Memory B cell (primary cell): ENCODE measurements at regions not wholly inside any gene's neighbourhood (a gene's known extent, or its start where the extent isn't known, plus 50 kb on each side); places are given as distances from the start of the nearest gene placed in this dataset.

Experiments
- ATAC-seq: fragments of 150-1000 bp; cut with Tn5 transposase; 2 replicates; pipeline ENCODE4 v1.10.0; 2021; ENCODE audit warnings: low read depth, mild to moderate bottlenecking, moderate library complexity
- DNase-seq, 2 donors: peaks; one replicate each; pipeline ENCODE4 v3.0.0; 2022; ENCODE audit warnings: low spot score in 2 of 2
- H3K27ac Mint-ChIP-seq: one replicate; pipeline ENCODE4 v1.8.0; 2022; ENCODE audit warnings: mild to moderate bottlenecking, moderate library complexity, mixed read lengths
- H3K27me3 Mint-ChIP-seq: one replicate; pipeline ENCODE4 v1.8.0; 2022; ENCODE audit warnings: mixed read lengths
- H3K36me3 Mint-ChIP-seq: one replicate; pipeline ENCODE4 v1.8.0; 2022; ENCODE audit warnings: mild to moderate bottlenecking, mixed read lengths
- H3K4me1 Mint-ChIP-seq: one replicate; pipeline ENCODE4 v1.8.0; 2022; ENCODE audit warnings: mixed read lengths
- H3K4me3 Mint-ChIP-seq: one replicate; pipeline ENCODE4 v1.8.0; 2022; ENCODE audit warnings: mild to moderate bottlenecking, moderate library complexity, mixed read lengths
- H3K9me3 Mint-ChIP-seq: one replicate; pipeline ENCODE4 v1.8.0; 2022; ENCODE audit warnings: mixed read lengths

DNA sequence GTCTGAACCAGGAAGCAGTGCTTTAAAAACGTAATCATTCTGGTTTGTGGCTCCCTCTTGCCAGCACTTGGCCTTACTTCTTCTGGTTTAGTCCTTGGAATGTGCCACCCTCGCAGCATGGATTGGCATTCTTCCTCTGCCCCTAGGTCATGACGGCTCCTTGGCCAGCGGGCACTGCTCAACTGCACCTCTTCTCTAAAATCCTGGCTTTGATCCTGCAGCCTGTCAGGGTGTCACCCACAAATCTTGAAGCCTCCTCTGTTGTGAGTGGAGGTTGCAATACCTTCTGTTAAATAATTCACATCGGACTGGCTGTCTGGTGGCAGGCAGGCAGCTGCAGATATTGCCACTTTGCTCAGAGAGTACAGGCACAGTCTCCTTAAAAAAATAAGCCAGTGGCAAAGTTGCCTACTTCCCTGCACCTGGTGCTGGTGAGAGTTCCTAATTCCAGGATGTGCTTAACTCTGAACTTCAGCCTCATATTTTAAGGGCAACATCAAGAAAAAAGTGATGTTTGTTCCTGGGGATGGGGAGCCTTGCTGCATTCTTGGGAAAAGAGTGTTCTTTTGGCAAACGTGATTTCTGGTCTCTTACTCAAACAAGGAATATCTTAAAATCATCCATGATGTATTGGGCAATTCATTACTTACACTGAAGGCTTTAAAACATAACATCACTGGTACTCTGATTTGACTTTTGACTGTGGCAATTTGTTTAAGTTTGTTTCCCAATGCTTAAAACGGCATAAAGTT lies 179.8 kb downstream of the FOXA2 start:
- peaks cover 2% of the 10 kb centered on the region for H3K4me1 Mint-ChIP-seq
- DNase-seq (no peak), ATAC-seq (no peak)
- H3K4me3 Mint-ChIP-seq, result no peak overlapping the region
- no peaks in the 10 kb centered on the region for H3K36me3 Mint-ChIP-seq
- H3K27me3 Mint-ChIP-seq, result peaks cover 2% of the 10 kb centered on the region
- H3K27ac Mint-ChIP-seq, result no peak overlapping the region
- H3K9me3 Mint-ChIP-seq, result no peaks in the 10 kb centered on the region

DNA sequence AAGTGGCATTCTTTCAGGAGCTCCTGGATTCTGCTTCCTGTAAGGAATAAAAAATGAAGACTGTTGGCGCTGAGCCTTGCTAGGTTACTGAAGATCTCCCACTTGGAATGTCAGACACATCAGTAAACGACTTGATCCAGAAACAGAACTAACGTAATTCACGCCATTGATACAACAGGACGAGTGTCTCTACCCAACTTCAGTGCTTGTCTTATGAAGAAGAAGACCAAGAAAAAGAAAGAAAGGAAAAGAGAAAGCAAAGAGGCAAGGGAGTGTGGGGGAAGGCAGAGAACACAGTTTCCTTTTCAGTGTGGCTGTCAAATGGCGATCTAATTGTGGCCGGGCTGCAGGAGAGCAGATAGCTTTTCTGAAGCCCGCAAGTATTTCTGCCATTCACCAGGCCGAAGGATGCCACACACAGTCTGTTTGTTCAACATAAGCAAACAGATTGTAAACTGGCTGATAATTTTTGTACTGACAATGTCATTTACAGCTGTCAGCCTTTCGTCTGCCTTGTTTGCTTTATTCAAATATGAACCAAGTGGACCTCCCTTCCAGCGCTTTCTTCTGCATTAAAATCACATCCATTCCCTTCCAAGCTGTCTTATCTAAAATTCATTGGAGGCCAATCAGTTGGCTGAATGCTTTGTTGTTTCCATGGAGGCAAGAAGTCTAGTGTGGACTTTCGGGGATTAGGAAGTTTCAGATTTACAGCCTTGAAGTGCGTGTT lies 180.6 kb downstream of the FOXA2 start:
- Mint-ChIP-seq H3K27ac (no peak overlapping the region), H3K27me3 (peaks cover 2% of the 10 kb centered on the region), H3K4me3 (peak overlapping the region; percentile 50), H3K4me1 (peaks cover 2% of the 10 kb centered on the region), H3K36me3 (no peaks in the 10 kb centered on the region), H3K9me3 (no peaks in the 10 kb centered on the region)
- no peak for ATAC-seq
- no peak for DNase-seq

DNA sequence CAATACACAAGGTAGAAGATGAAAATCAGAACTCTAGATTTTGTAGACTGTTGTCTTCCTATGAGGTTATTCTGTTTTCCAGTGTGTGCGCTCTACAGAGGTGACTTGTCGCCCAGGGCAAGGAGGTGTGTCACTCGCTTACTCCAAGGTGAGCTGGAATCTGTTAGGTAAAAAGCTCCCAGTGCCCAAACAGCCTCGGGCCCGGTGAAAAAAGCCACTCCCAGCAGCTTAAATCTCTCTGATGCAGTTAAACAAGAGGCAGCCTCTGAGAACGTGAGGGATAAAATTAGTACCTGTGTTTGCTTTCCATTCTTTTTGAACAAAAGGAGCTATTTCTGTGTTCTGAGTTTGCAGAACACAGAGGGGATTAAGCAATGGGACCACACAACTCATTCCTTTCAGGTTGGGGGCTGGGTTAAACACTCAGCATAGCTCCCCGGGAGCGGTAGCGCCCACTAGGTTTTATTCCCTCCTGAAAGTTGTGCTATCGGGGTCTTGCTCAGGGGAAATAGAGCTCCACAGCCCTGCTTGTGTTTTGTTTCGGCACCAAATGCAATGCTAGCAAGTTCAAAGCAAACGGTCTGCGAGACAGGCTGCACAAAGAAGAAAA lies 181.2 kb downstream of the FOXA2 start:
- H3K4me1 Mint-ChIP-seq, result peaks cover 2% of the 10 kb centered on the region
- no peaks in the 10 kb centered on the region for H3K36me3 Mint-ChIP-seq
- H3K9me3 Mint-ChIP-seq, result peaks cover 2% of the 10 kb centered on the region
- no peak overlapping the region for H3K27ac Mint-ChIP-seq
- DNase-seq (no peak), ATAC-seq (no peak)
- peaks cover 2% of the 10 kb centered on the region for H3K27me3 Mint-ChIP-seq
- H3K4me3 Mint-ChIP-seq, result peak overlapping the region; percentile 50

- no peak for ATAC-seq
- Mint-ChIP-seq H3K27ac (no peak overlapping the region), H3K9me3 (peaks cover 2% of the 10 kb centered on the region)
These were observed 181.8 kb downstream of the FOXA2 start for GRCh38 chr20:22402550-22402949.

DNA sequence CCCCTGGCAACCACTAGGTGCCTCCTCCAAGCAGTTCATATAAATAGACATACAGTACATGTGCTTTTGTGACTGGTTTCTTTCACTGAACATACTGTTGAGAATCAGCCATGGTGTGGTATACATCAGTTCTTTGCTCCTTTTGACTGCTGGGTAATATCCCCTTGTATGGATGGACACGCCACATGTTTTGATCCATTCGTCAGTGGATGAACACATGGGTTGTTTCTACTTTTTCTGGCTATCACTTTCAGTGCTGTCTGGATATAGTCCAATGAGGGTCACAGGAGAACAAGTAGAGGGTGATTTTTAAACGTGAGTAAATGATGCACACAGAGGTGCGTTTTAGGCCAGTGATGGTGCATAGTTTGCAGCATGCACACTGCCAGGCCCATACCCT lies 183.9 kb downstream of the FOXA2 start:
- H3K4me3 Mint-ChIP-seq, result no peak overlapping the region
- no peak for ATAC-seq
- H3K27ac Mint-ChIP-seq, result no peak overlapping the region
- H3K9me3 Mint-ChIP-seq, result peaks cover 2% of the 10 kb centered on the region
- H3K27me3 Mint-ChIP-seq, result peaks cover 2% of the 10 kb centered on the region
- DNase-seq, result no peak
- no peaks in the 10 kb centered on the region for H3K36me3 Mint-ChIP-seq
- H3K4me1 Mint-ChIP-seq, result peaks cover 2% of the 10 kb centered on the region

More at GRCh38 chr20:22402550-22402949, 181.8 kb downstream of the FOXA2 start:
- DNase-seq, result no peak
- peaks cover 2% of the 10 kb centered on the region for H3K4me1 Mint-ChIP-seq
- no peak overlapping the region for H3K4me3 Mint-ChIP-seq
- peaks cover 2% of the 10 kb centered on the region for H3K27me3 Mint-ChIP-seq
- no peaks in the 10 kb centered on the region for H3K36me3 Mint-ChIP-seq

GRCh38 chr20:22394583-22394982 lies 189.8 kb downstream of the FOXA2 start:
- ATAC-seq (no peak), DNase-seq (no peak)
- H3K36me3 Mint-ChIP-seq, result no peaks in the 10 kb centered on the region
- H3K9me3 Mint-ChIP-seq, result peaks cover 2% of the 10 kb centered on the region
- no peaks in the 10 kb centered on the region for H3K27me3 Mint-ChIP-seq
- H3K4me1 Mint-ChIP-seq, result no peaks in the 10 kb centered on the region
- H3K27ac Mint-ChIP-seq, result no peak overlapping the region
- H3K4me3 Mint-ChIP-seq, result no peak overlapping the region

DNA sequence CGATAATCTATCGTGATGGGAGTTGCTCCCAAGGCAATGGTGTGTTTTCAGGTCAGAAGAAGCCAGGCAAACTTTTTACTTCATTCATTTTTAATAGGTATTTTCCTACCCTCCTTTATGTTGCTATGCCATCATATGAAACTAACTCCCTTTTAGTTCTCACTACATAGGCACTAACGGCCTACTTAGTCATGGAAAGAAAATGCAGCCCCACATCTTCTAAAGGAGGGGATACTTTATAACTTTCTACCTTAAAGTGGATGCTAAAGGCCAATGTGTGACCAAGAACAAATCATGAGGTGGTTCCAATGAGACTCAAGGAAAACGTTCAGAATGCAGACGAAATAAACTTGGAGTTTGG lies 193.8 kb downstream of the FOXA2 start:
- Mint-ChIP-seq H3K9me3 (no peaks in the 10 kb centered on the region), H3K27me3 (no peaks in the 10 kb centered on the region), H3K4me3 (no peak overlapping the region), H3K27ac (no peak overlapping the region), H3K4me1 (peaks cover 3% of the 10 kb centered on the region), H3K36me3 (no peaks in the 10 kb centered on the region)
- DNase-seq (no peak), ATAC-seq (no peak)

GRCh38 chr20:22389836-22390542 lies 194.4 kb downstream of the FOXA2 start:
- peaks cover 3% of the 10 kb centered on the region for H3K4me1 Mint-ChIP-seq
- H3K9me3 Mint-ChIP-seq, result no peaks in the 10 kb centered on the region
- no peak overlapping the region for H3K4me3 Mint-ChIP-seq
- no peaks in the 10 kb centered on the region for H3K27me3 Mint-ChIP-seq
- DNase-seq (no peak), ATAC-seq (no peak)
- H3K36me3 Mint-ChIP-seq, result no peaks in the 10 kb centered on the region
- no peak overlapping the region for H3K27ac Mint-ChIP-seq

GRCh38 chr20:22387452-22387851 lies 196.9 kb downstream of the FOXA2 start:
- no peak overlapping the region for H3K27ac Mint-ChIP-seq
- no peaks in the 10 kb centered on the region for H3K27me3 Mint-ChIP-seq
- DNase-seq (no peak), ATAC-seq (no peak)
- H3K36me3 Mint-ChIP-seq, result no peaks in the 10 kb centered on the region
- no peaks in the 10 kb centered on the region for H3K9me3 Mint-ChIP-seq
- H3K4me1 Mint-ChIP-seq, result peaks cover 3% of the 10 kb centered on the region
- H3K4me3 Mint-ChIP-seq, result no peak overlapping the region

DNA sequence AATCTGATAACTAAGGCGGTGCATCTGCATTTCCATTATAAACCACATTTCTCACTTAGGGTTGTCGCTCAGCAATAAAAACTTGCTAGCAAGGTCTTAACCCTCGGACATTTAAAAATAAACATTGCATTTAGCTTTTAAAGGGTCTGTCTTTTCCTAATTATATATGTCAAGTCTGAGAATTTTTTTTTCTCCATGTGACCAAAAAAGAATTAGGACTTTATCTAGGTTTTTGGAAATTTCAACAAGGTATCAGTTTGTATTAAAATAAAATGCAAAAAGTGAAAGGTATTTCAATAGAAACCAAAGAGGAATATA lies 198.1 kb downstream of the FOXA2 start:
- Mint-ChIP-seq H3K36me3 (no peaks in the 10 kb centered on the region), H3K9me3 (no peaks in the 10 kb centered on the region), H3K27me3 (no peaks in the 10 kb centered on the region), H3K27ac (no peak overlapping the region), H3K4me3 (no peak overlapping the region), H3K4me1 (peaks cover 3% of the 10 kb centered on the region)
- ATAC-seq (no peak), DNase-seq (no peak)

DNA sequence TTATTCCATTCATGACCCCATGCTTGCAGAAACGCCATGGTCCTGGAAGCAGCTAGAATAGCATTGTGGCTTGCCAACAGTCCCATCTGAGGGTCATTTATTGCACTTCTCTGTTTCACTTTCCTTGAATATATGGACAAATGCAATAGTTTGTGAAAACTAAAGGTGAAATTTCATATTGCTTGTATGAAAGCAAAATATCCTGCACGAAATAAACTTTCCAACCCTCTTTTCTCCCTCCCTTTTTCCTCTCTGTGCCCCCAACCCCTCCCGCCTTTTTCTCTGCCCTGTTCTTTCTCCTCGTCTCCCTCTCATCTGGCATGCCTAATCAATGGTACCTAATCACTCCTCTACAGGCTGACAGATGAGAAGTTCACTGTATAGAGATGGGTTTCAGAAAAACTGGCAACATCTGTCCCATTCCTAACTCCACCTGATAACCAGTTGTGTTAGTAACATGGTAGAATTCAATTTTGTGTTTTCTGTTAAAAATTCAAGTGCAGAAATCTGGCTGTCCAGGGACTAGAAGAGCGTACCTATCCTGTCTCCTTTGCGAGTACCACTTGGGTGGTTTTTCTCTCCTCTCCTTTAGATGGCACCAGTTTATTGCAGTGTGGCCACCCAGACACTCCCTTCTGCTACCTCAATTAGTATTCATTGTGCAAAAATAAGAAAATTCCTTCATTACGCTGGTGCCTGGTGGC lies 198.6 kb downstream of the FOXA2 start:
- ATAC-seq (no peak), DNase-seq (no peak)
- Mint-ChIP-seq H3K36me3 (no peaks in the 10 kb centered on the region), H3K9me3 (no peaks in the 10 kb centered on the region), H3K27ac (no peak overlapping the region), H3K27me3 (no peaks in the 10 kb centered on the region), H3K4me3 (no peak overlapping the region), H3K4me1 (peaks cover 3% of the 10 kb centered on the region)

DNA sequence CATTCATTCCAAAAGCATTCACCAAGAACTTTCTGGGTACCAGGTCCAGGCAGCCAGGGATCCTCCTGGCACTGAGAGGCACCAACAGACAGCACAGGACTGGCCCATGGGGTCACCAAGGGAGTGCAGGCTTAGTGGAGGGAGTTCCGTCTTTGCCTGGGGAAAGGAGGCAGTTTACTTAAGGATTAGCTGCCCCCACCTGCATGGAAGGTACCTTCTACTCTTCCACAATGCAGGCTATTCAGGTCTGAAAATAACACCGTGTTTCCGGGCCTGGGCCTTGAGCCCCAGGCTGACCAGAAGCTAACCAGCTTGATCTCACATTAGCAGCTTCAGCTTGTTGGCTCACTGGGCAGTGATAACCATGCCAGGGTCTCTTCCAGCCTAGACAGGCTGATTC lies 199.4 kb downstream of the FOXA2 start:
- no peaks in the 10 kb centered on the region for H3K27me3 Mint-ChIP-seq

DNA sequence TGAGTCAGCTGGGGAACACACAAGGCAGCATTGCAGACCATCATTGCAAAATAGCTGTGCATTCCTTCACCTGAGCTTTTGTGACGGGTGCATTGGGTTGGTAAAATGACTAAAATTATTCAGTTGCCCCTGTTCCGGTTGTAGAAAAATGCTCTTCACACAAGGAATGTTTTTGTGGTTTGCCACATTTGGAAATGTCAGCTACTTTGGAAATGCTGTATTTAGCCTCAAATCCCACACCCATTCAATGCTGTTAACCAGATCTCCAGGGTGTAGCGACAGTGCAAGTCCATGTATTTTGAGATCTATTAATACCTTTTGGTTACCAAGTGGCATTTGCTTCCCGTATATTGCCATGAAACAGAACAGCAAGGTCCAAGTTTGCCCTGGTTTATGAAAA lies 201.2 kb downstream of the FOXA2 start:
- no peak overlapping the region for H3K27ac Mint-ChIP-seq
- no peaks in the 10 kb centered on the region for H3K9me3 Mint-ChIP-seq
- H3K36me3 Mint-ChIP-seq, result no peaks in the 10 kb centered on the region
- H3K4me3 Mint-ChIP-seq, result no peak overlapping the region
- peaks cover 3% of the 10 kb centered on the region for H3K4me1 Mint-ChIP-seq
- no peaks in the 10 kb centered on the region for H3K27me3 Mint-ChIP-seq
- DNase-seq (no peak), ATAC-seq (no peak)

More for the DNA sequence above, 199.4 kb downstream of the FOXA2 start:
- no peaks in the 10 kb centered on the region for H3K36me3 Mint-ChIP-seq
- H3K4me1 Mint-ChIP-seq, result peaks cover 3% of the 10 kb centered on the region
- DNase-seq (no peak), ATAC-seq (no peak)
- H3K27ac Mint-ChIP-seq, result no peak overlapping the region
- no peaks in the 10 kb centered on the region for H3K9me3 Mint-ChIP-seq
- H3K4me3 Mint-ChIP-seq, result no peak overlapping the region

- no peaks in the 10 kb centered on the region for H3K36me3 Mint-ChIP-seq
- H3K27me3 Mint-ChIP-seq, result no peaks in the 10 kb centered on the region
- H3K9me3 Mint-ChIP-seq, result no peaks in the 10 kb centered on the region
- ATAC-seq (peak; percentile 27), DNase-seq (no peak)
- peaks cover 3% of the 10 kb centered on the region for H3K4me1 Mint-ChIP-seq
- H3K27ac Mint-ChIP-seq, result no peak overlapping the region
- no peak overlapping the region for H3K4me3 Mint-ChIP-seq
These were observed 201.6 kb downstream of the FOXA2 start for GRCh38 chr20:22382742-22383141.
